Testis (tissue), 2 donors: ENCODE measurements at regions not wholly inside any gene's neighbourhood (a gene's known extent, or its start where the extent isn't known, plus 50 kb on each side); places are given as distances from the start of the nearest gene placed in this dataset.

ENCODE experiments used
- DNase-seq: peaks from one replicate; pipeline ENCODE4 v3.0.0-alpha.2; 2019
- H3K27ac ChIP-seq, 2 donors: fragments of 200-600 bp; sonication (generic); one replicate each; pipeline ENCODE4 v1.5.1; 2019
- H3K27me3 ChIP-seq: fragments of 200-600 bp; sonication (generic); one replicate; pipeline ENCODE4 v1.5.1; 2019
- H3K36me3 ChIP-seq: fragments of 200-600 bp; sonication (generic); one replicate; pipeline ENCODE4 v1.5.1; 2017; ENCODE audit warnings: low read depth; ENCODE audit errors: missing control alignments
- H3K4me1 ChIP-seq: fragments of 200-600 bp; sonication (generic); one replicate; pipeline ENCODE4 v1.5.1; 2019
- H3K4me3 ChIP-seq, 2 donors: fragments of 200-600 bp; sonication (generic); one replicate each; pipeline ENCODE4 v1.5.1; 2017 to 2019
- H3K9me3 ChIP-seq: fragments of 200-600 bp; sonication (generic); one replicate; pipeline ENCODE4 v1.5.1; 2017
- CTCF ChIP-seq, 3 experiments: fragments of 450-650 bp in 2 of 3; fragments of 200-600 bp in 1 of 3; sonication (generic) in 1 of 3; IDR thresholded peaks; one replicate each; pipeline ENCODE4 v1.5.1; 2016 to 2019; ENCODE audit warnings: antibody characterized with exemption in 3 of 3, mild to moderate bottlenecking in 2 of 3, moderate library complexity in 1 of 3
- POLR2A ChIP-seq: fragments of 450-650 bp; IDR thresholded peaks from one replicate; pipeline ENCODE4 v1.6.1; 2017; ENCODE audit warnings: antibody characterized with exemption, mild to moderate bottlenecking, moderate library complexity
- WGBS, 2 donors: methylation state at CpG; one replicate each; pipeline ENCODE4 v1.1.5; 2018; 5-methylcytosine and 5-hydroxymethylcytosine counted together
- intact Hi-C: fragments of 100-400 bp; cut with DNase I; formaldehyde crosslinking; loops from one replicate; pipeline ENCODE4 v1.15.1; 2023; ENCODE audit warnings: low total_unique reads

GRCh38 chr11:128242451-128242850 is 344.9 kb downstream of the ETS1 start:
- Histone ChIP-seq H3K9me3 (no peaks in the 10 kb centered on the region), H3K27me3 (no peaks in the 10 kb centered on the region), H3K4me1 (no peaks in the 10 kb centered on the region), H3K27ac (no peak overlapping the region), H3K36me3 (no peaks in the 10 kb centered on the region), H3K4me3 (no peak overlapping the region)
- intact Hi-C loops = no loop called here
- DNase-seq = no peak
- TF ChIP-seq POLR2A (no peak), CTCF (IDR thresholded peaks at IDR 0.05) (no peak)
- WGBS, 2 donors = 63 to 74% methylated on average over 1 of the region's 1 CpG

GRCh38 chr11:128240546-128240945 is 346.8 kb downstream of the ETS1 start:
- 31 to 37% methylated on average over 6 of the region's 6 CpGs for WGBS, 2 donors
- intact Hi-C loops = no loop called here
- TF ChIP-seq CTCF (IDR thresholded peaks at IDR 0.05) (no peak), POLR2A (no peak)
- Histone ChIP-seq H3K27ac (no peak overlapping the region), H3K4me3 (no peak overlapping the region), H3K27me3 (no peaks in the 10 kb centered on the region), H3K36me3 (no peaks in the 10 kb centered on the region), H3K4me1 (no peaks in the 10 kb centered on the region), H3K9me3 (no peaks in the 10 kb centered on the region)
- DNase-seq = no peak

- no peaks in the 10 kb centered on the region for H3K36me3 ChIP-seq
- no peaks in the 10 kb centered on the region for H3K9me3 ChIP-seq
- no peak overlapping the region for H3K27ac ChIP-seq
- intact Hi-C loops = no loop called here
- no peak overlapping the region for H3K4me3 ChIP-seq
- TF ChIP-seq POLR2A (no peak), CTCF (IDR thresholded peaks at IDR 0.05) (no peak)
- H3K4me1 ChIP-seq = no peaks in the 10 kb centered on the region
- no peaks in the 10 kb centered on the region for H3K27me3 ChIP-seq
- 79 to 94% methylated on average over 4 of the region's 4 CpGs for WGBS, 2 donors
- DNase-seq = no peak
These were observed 348.1 kb downstream of the ETS1 start for GRCh38 chr11:128239306-128239705.

- no peaks in the 10 kb centered on the region for H3K27me3 ChIP-seq
- DNase-seq = no peak
- no peak overlapping the region for H3K27ac ChIP-seq
- WGBS, 2 donors = 71 to 83% methylated on average over 1 of the region's 1 CpG
- TF ChIP-seq CTCF (IDR thresholded peaks at IDR 0.05) = no peak
- no peak for TF ChIP-seq POLR2A
- H3K9me3 ChIP-seq = no peaks in the 10 kb centered on the region
- intact Hi-C loops = no loop called here
- no peaks in the 10 kb centered on the region for H3K36me3 ChIP-seq
- no peaks in the 10 kb centered on the region for H3K4me1 ChIP-seq
- H3K4me3 ChIP-seq = no peak overlapping the region
These were observed 348.7 kb downstream of the ETS1 start for GRCh38 chr11:128238521-128239265.
